ENCODE measurements at regions not wholly inside any gene's neighbourhood (a gene's known extent, or its start where the extent isn't known, plus 50 kb on each side); places are given as distances from the start of the nearest gene placed in this dataset.

- no peak for DNase-seq (ENCODE audit: low spot score in 2 of 2)
- no peak for TF ChIP-seq CTCF (IDR thresholded peaks at IDR 0.05)
- no peak for TF ChIP-seq POLR2A (IDR thresholded peaks at IDR 0.05)
- 84 to 92% methylated on average over 8 of the region's 8 CpGs for WGBS, 2 donors
- H3K4me3 ChIP-seq (ENCODE audit: low read depth, poor library complexity, severe bottlenecking) = no peak overlapping the region
- intact Hi-C loops (cut with DNase I; ENCODE audit: low total_unique reads) = no loop called here
These were observed 356.7 kb downstream of the FGF9 start for GRCh38 chr13:22027566-22027965.

- TF ChIP-seq CTCF (IDR thresholded peaks at IDR 0.05) (no peak), POLR2A (IDR thresholded peaks at IDR 0.05) (no peak)
- DNase-seq (ENCODE audit: low spot score in 2 of 2) = no peak
- intact Hi-C loops (cut with DNase I; ENCODE audit: low total_unique reads) = no loop called here
- WGBS, 2 donors = 83 to 87% methylated on average over 7 of the region's 7 CpGs
- no peak overlapping the region for H3K4me3 ChIP-seq (ENCODE audit: low read depth, poor library complexity, severe bottlenecking)
These were observed 358.0 kb downstream of the FGF9 start for GRCh38 chr13:22028831-22029230.

- WGBS, 2 donors = 89 to 92% methylated on average over 6 of the region's 6 CpGs
- no peak for DNase-seq (ENCODE audit: low spot score in 2 of 2)
- intact Hi-C loops (cut with DNase I; ENCODE audit: low total_unique reads) = no loop called here
- no peak for TF ChIP-seq CTCF (IDR thresholded peaks at IDR 0.05)
- no peak for TF ChIP-seq POLR2A (IDR thresholded peaks at IDR 0.05)
- no peak overlapping the region for H3K4me3 ChIP-seq (ENCODE audit: low read depth, poor library complexity, severe bottlenecking)
These were observed 359.4 kb downstream of the FGF9 start for GRCh38 chr13:22030321-22030720.

- H3K4me3 ChIP-seq (ENCODE audit: low read depth, poor library complexity, severe bottlenecking) = no peak overlapping the region
- TF ChIP-seq CTCF (IDR thresholded peaks at IDR 0.05) = no peak
- no peak for TF ChIP-seq POLR2A (IDR thresholded peaks at IDR 0.05)
- 45 to 46% methylated on average over 5 of the region's 5 CpGs for WGBS, 2 donors
- intact Hi-C loops (cut with DNase I; ENCODE audit: low total_unique reads) = no loop called here
- DNase-seq (ENCODE audit: low spot score in 2 of 2) = no peak
These were observed 360.9 kb downstream of the FGF9 start for GRCh38 chr13:22031702-22032286.

- intact Hi-C loops (cut with DNase I; ENCODE audit: low total_unique reads) = no loop called here
- no peak for TF ChIP-seq POLR2A (IDR thresholded peaks at IDR 0.05)
- TF ChIP-seq CTCF (IDR thresholded peaks at IDR 0.05) = no peak
- no peak for DNase-seq (ENCODE audit: low spot score in 2 of 2)
- no peak overlapping the region for H3K4me3 ChIP-seq (ENCODE audit: low read depth, poor library complexity, severe bottlenecking)
- WGBS, 2 donors = 82 to 84% methylated on average over 6 of the region's 6 CpGs
These were observed 362.0 kb downstream of the FGF9 start for GRCh38 chr13:22032905-22033304.

- intact Hi-C loops (cut with DNase I; ENCODE audit: low total_unique reads) = no loop called here
These were observed 369.1 kb downstream of the FGF9 start for GRCh38 chr13:22039961-22040360.

More at GRCh38 chr13:22039961-22040360, 369.1 kb downstream of the FGF9 start:
- DNase-seq (ENCODE audit: low spot score in 2 of 2) = no peak
- TF ChIP-seq POLR2A (IDR thresholded peaks at IDR 0.05) (no peak), CTCF (IDR thresholded peaks at IDR 0.05) (no peak)
- H3K4me3 ChIP-seq (ENCODE audit: low read depth, poor library complexity, severe bottlenecking) = no peak overlapping the region

All from lower leg skin (tissue), 4 donors.